ENCODE measurements at regions not wholly inside any gene's neighbourhood (a gene's known extent, or its start where the extent isn't known, plus 50 kb on each side); places are given as distances from the start of the nearest gene placed in this dataset.

- TF ChIP-seq POLR2A (IDR thresholded peaks at IDR 0.05; ENCODE audit: low read depth, low read length) (no peak), POLR2AphosphoS5 (IDR thresholded peaks at IDR 0.05; ENCODE audit: low read depth, low read length) (no peak), TAF1 (IDR thresholded peaks at IDR 0.05; ENCODE audit: borderline replicate concordance, low read depth, low read length) (no peak)
Measured at GRCh38 chr5:89901983-89902382, 507.6 kb downstream of the CETN3 start.

Data from GM12892 (cell line).